Caco-2 (cell line): ENCODE measurements at regions not wholly inside any gene's neighbourhood (a gene's known extent, or its start where the extent isn't known, plus 50 kb on each side); places are given as distances from the start of the nearest gene placed in this dataset.

Experiments used
- BruUV-seq: library from RNA; stranded (reverse); fragments of 400-500 nt; replicated peaks from 2 replicates; lab custom pipeline; 2021; lab: Mats Ljungman, UMichigan
- CTCF ChIA-PET: fragments of 300-600 bp; sonication (Branson Sonifier 250); formaldehyde crosslinking; loops from one replicate; lab custom pipeline; 2022; ENCODE audit warnings: antibody characterized with exemption; lab: Charles Lee
- POLR2A ChIA-PET: fragments of 300-600 bp; sonication (Branson Sonifier 250); formaldehyde crosslinking; loops from one replicate; lab custom pipeline; 2022; ENCODE audit warnings: antibody characterized with exemption; lab: Charles Lee
- DNase-seq, 2 experiments: peaks; one replicate each; pipeline versions ENCODE4 v3.0.0 to v3.0.0-alpha.2; 2020 to 2022
- H3K27me3 ChIP-seq: replicated peaks from 2 replicates; pipeline ENCODE4 v1.6.0; 2011; ENCODE audit warnings: low read length; ENCODE audit not compliant: control insufficient read depth, insufficient read depth
- H3K36me3 ChIP-seq: 2 replicates; pipeline ENCODE4 v1.5.1; 2011; ENCODE audit warnings: low read length; ENCODE audit not compliant: control insufficient read depth, insufficient read depth
- H3K4me1 ChIP-seq: fragments of 250-450 bp; sonication (Bioruptor Pico); 2 replicates; pipeline ENCODE4 v1.5.1; 2020; ENCODE audit warnings: mild to moderate bottlenecking
- H3K4me3 ChIP-seq: 2 replicates; pipeline ENCODE4 v1.5.1; 2011; ENCODE audit warnings: low read depth, mild to moderate bottlenecking, control low read depth, low read length
- H3K9me3 ChIP-seq: fragments of 250-450 bp; sonication (Bioruptor Pico); 2 replicates; pipeline ENCODE4 v1.5.1; 2020; ENCODE audit warnings: mild to moderate bottlenecking, moderate library complexity
- H3K27ac Mint-ChIP-seq: one replicate; pipeline ENCODE4 v1.8.0; 2022; ENCODE audit warnings: mixed read lengths; ENCODE audit not compliant: unreplicated experiment
- H3K27me3 Mint-ChIP-seq: one replicate; pipeline ENCODE4 v1.8.0; 2022; ENCODE audit warnings: mixed read lengths; ENCODE audit not compliant: insufficient read depth, unreplicated experiment
- H3K36me3 Mint-ChIP-seq: one replicate; pipeline ENCODE4 v1.8.0; 2022; ENCODE audit warnings: mild to moderate bottlenecking, mixed read lengths; ENCODE audit not compliant: insufficient read depth, unreplicated experiment
- H3K4me1 Mint-ChIP-seq: one replicate; pipeline ENCODE4 v1.8.0; 2022; ENCODE audit warnings: low read depth, mixed read lengths; ENCODE audit not compliant: unreplicated experiment
- H3K4me3 Mint-ChIP-seq: one replicate; pipeline ENCODE4 v1.8.0; 2022; ENCODE audit warnings: mild to moderate bottlenecking, moderate library complexity, mixed read lengths; ENCODE audit not compliant: unreplicated experiment
- H3K9me3 Mint-ChIP-seq: one replicate; pipeline ENCODE4 v1.8.0; 2022; ENCODE audit warnings: mixed read lengths; ENCODE audit not compliant: unreplicated experiment
- intact Hi-C: fragments of 100-400 bp; cut with micrococcal nuclease; formaldehyde crosslinking; loops from one replicate; pipeline ENCODE4 v1.10.0; 2022; ENCODE audit not compliant: unreplicated experiment
- TF ChIP-seq, protein P1 (sequence below), 2 experiments: fragments of 200-600 bp in 1 of 2; IDR thresholded peaks; 1 replicate in 1 of 2; 2 replicates in 1 of 2; pipeline versions ENCODE4 v1.5.1 to v1.8.0; 2011 to 2022; ENCODE audit warnings: antibody characterized with exemption in 1 of 2, control low read depth in 1 of 2, inconsistent platforms in 1 of 2, low read depth in 1 of 2, low read length in 1 of 2, mild to moderate bottlenecking in 1 of 2, moderate library complexity in 1 of 2; ENCODE audit not compliant: insufficient read depth in 1 of 2, severe bottlenecking in 1 of 2, unreplicated experiment in 1 of 2

DNA sequence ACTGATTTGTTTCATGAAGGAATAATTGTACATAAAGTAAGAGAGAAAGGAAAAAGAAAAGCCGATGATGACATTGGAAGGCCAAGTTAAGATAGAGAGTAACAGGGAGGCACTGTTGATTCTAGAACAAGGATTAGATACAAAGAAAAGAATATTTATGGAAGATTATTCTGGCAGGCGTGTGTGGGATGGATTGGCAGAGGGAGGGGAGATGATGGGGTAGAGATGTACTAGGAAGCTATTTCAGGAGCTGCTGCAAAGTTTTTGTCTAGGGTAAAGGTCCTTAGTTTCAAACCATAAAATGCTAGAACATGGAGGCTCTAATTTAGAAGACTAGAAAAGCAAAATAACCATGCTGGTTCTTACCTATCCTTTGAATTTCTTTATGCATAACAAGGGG lies 280.0 kb upstream of the LRRN1 start:
- TF ChIP-seq, protein P1, sequence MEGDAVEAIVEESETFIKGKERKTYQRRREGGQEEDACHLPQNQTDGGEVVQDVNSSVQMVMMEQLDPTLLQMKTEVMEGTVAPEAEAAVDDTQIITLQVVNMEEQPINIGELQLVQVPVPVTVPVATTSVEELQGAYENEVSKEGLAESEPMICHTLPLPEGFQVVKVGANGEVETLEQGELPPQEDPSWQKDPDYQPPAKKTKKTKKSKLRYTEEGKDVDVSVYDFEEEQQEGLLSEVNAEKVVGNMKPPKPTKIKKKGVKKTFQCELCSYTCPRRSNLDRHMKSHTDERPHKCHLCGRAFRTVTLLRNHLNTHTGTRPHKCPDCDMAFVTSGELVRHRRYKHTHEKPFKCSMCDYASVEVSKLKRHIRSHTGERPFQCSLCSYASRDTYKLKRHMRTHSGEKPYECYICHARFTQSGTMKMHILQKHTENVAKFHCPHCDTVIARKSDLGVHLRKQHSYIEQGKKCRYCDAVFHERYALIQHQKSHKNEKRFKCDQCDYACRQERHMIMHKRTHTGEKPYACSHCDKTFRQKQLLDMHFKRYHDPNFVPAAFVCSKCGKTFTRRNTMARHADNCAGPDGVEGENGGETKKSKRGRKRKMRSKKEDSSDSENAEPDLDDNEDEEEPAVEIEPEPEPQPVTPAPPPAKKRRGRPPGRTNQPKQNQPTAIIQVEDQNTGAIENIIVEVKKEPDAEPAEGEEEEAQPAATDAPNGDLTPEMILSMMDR (IDR thresholded peaks at IDR 0.05; ENCODE audit: insufficient read depth in 1 of 2, low read depth in 1 of 2, low read length in 1 of 2, severe bottlenecking in 1 of 2, unreplicated experiment in 1 of 2): no peak
- no peak overlapping the region for H3K4me3 ChIP-seq
- Mint-ChIP-seq H3K27me3 (peaks cover 8% of the 10 kb centered on the region), H3K27ac (no peak overlapping the region), H3K4me3 (no peak overlapping the region), H3K4me1 (no peaks in the 10 kb centered on the region), H3K36me3 (no peaks in the 10 kb centered on the region), H3K9me3 (no peaks in the 10 kb centered on the region)
- POLR2A ChIA-PET: no interaction called here
- BruUV-seq: no TSS peak
- H3K4me1 ChIP-seq: no peaks in the 10 kb centered on the region
- H3K27me3 ChIP-seq: no peaks in the 10 kb centered on the region; the same call in 1 of the 2 replicates
- H3K9me3 ChIP-seq: no peaks in the 10 kb centered on the region
- no peaks in the 10 kb centered on the region for H3K36me3 ChIP-seq
- DNase-seq: no peak
- intact Hi-C loops: no loop called here
- CTCF ChIA-PET: no interaction called here

DNA sequence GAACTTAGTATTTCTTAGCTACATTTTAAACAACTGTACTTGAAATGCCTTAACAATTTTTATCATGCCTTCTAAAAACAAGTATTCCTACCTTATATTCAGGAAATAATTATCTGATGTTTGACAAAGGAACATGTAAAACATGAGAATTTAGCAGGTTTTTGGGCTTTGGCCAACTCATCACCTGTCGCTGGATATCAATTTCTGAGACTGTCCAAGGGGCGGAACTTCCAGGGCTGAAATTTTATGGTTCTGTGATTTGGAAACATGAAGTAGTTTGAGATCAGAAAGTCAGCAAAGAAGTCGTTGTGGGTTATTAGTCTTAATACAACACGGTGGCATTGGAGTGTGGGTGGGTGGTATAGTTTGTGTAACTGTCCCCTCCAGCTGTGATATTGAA lies 282.2 kb upstream of the LRRN1 start:
- no TSS peak for BruUV-seq
- Histone ChIP-seq H3K4me3 (no peak overlapping the region), H3K27me3 (no peaks in the 10 kb centered on the region; the same call in 1 of the 2 replicates), H3K36me3 (no peaks in the 10 kb centered on the region), H3K9me3 (no peaks in the 10 kb centered on the region), H3K4me1 (no peaks in the 10 kb centered on the region)
- H3K4me1 Mint-ChIP-seq: no peaks in the 10 kb centered on the region
- no peaks in the 10 kb centered on the region for H3K36me3 Mint-ChIP-seq
- no peak overlapping the region for H3K27ac Mint-ChIP-seq
- CTCF ChIA-PET: no interaction called here
- H3K4me3 Mint-ChIP-seq: no peak overlapping the region
- no peaks in the 10 kb centered on the region for H3K9me3 Mint-ChIP-seq
- TF ChIP-seq, protein P1 (IDR thresholded peaks at IDR 0.05; ENCODE audit: insufficient read depth in 1 of 2, low read depth in 1 of 2, low read length in 1 of 2, severe bottlenecking in 1 of 2, unreplicated experiment in 1 of 2): no peak
- intact Hi-C loops: no loop called here
- POLR2A ChIA-PET: no interaction called here
- DNase-seq: no peak
- H3K27me3 Mint-ChIP-seq: peaks cover 11% of the 10 kb centered on the region

DNA sequence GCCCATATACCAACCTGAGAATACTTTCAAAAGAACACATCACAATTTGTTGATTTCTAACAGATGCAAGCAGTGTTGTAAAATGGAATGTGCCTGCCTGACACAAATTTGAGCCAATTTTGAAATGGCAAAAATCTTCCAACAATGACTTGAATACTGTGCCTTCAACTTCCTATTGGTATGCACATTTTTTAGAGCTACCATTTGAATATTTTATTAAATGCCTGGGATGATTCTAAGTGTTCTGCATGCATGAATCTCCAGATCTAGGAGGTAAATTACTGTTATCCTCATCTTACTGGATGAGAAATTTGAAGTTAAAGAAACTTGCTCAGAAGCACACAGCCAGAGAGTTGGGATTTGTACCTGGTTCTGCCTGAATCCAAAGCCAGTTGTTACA lies 282.8 kb upstream of the LRRN1 start:
- no peaks in the 10 kb centered on the region for H3K36me3 ChIP-seq
- no peak overlapping the region for H3K4me3 ChIP-seq
- intact Hi-C loops: no loop called here
- no TSS peak for BruUV-seq
- Mint-ChIP-seq H3K9me3 (no peaks in the 10 kb centered on the region), H3K27me3 (peaks cover 11% of the 10 kb centered on the region), H3K36me3 (no peaks in the 10 kb centered on the region), H3K27ac (no peak overlapping the region), H3K4me3 (no peak overlapping the region), H3K4me1 (no peaks in the 10 kb centered on the region)
- no peaks in the 10 kb centered on the region; the same call in 1 of the 2 replicates for H3K27me3 ChIP-seq
- no peaks in the 10 kb centered on the region for H3K4me1 ChIP-seq
- no peak for DNase-seq
- CTCF ChIA-PET: no interaction called here
- no peaks in the 10 kb centered on the region for H3K9me3 ChIP-seq
- POLR2A ChIA-PET: no interaction called here
- TF ChIP-seq, protein P1 (IDR thresholded peaks at IDR 0.05; ENCODE audit: insufficient read depth in 1 of 2, low read depth in 1 of 2, low read length in 1 of 2, severe bottlenecking in 1 of 2, unreplicated experiment in 1 of 2): no peak
